K562 (cell line): ENCODE measurements at regions not wholly inside any gene's neighbourhood (a gene's known extent, or its start where the extent isn't known, plus 50 kb on each side); places are given as distances from the start of the nearest gene placed in this dataset.

Source experiments
- ATAC-seq: fragments of 200-7000 bp; cut with Tn5 transposase; 3 replicates; pipeline ENCODE4 v1.9.1; 2020; ENCODE audit warnings: moderate library complexity
- BruUV-seq: library from RNA; stranded (reverse); fragments of 400-500 nt; replicated peaks from 2 replicates; lab custom pipeline; 2021; lab: Mats Ljungman, UMichigan
- CTCF ChIA-PET: fragments of 300-600 bp; formaldehyde crosslinking; extraction: SDS; loops from one replicate; lab custom pipeline; 2021; ENCODE audit warnings: low intra/inter-chr PET ratio; lab: Yijun Ruan, JAX
- POLR2A ChIA-PET: fragments of 300-600, 350-650 bp; sonication (Branson Sonifier 250); formaldehyde crosslinking; extraction: SDS; loops from one replicate; lab custom pipeline; 2021; ENCODE audit warnings: antibody characterized with exemption, inconsistent platforms; lab: Yijun Ruan, JAX
- DNase-seq, 4 experiments: peaks; one replicate each; pipeline versions ENCODE4 v3.0.0 to v3.0.0-alpha.2; 2011 to 2018; ENCODE audit warnings: low spot score in 3 of 4, mixed read lengths in 3 of 4; ENCODE audit errors: extremely low read depth in 1 of 4
- FAIRE-seq: peaks from 2 replicates; lab custom pipeline; 2011; peaks lifted over from hg19 to GRCh38; lab: Jason Lieb, UNC
- H2AFZ ChIP-seq: 2 replicates; pipeline ENCODE4 v1.6.0; 2011; ENCODE audit warnings: low read depth, low read length, control low read depth, inconsistent platforms
- H3K27ac ChIP-seq: fragments of 200-600 bp; 3 replicates; pipeline ENCODE4 v1.8.0; 2011; ENCODE audit warnings: low read depth, mild to moderate bottlenecking, control low read depth, inconsistent platforms, low read length, moderate library complexity, mixed read lengths; ENCODE audit errors: extremely low read depth
- H3K27me3 ChIP-seq, 2 experiments: fragments of 300-600 bp in 1 of 2; 2 replicates in 1 of 2; 3 replicates in 1 of 2; pipeline versions ENCODE4 v1.6.0 to v1.8.0; 2011; ENCODE audit warnings: inconsistent platforms in 2 of 2, low read length in 2 of 2, mild to moderate bottlenecking in 1 of 2, mixed read lengths in 1 of 2, moderate library complexity in 1 of 2; ENCODE audit not compliant: control insufficient read depth in 2 of 2, insufficient read depth in 2 of 2
- H3K36me3 ChIP-seq: fragments of 300-600 bp; 3 replicates; pipeline ENCODE4 v1.8.0; 2011; ENCODE audit warnings: mild to moderate bottlenecking, low read length, inconsistent platforms; ENCODE audit not compliant: control insufficient read depth, insufficient read depth
- H3K4me1 ChIP-seq, 2 experiments: fragments of 200-600 bp in 1 of 2; replicated peaks in 1 of 2; 2 replicates in 1 of 2; 3 replicates in 1 of 2; pipeline versions ENCODE4 v1.5.1 to v1.8.0; 2011; ENCODE audit warnings: inconsistent platforms in 2 of 2, low read length in 2 of 2, mild to moderate bottlenecking in 1 of 2, mixed read lengths in 1 of 2, moderate library complexity in 1 of 2; ENCODE audit not compliant: control insufficient read depth in 2 of 2, insufficient read depth in 2 of 2
- H3K4me2 ChIP-seq: 2 replicates; pipeline ENCODE4 v1.6.1; 2011; ENCODE audit warnings: low read length, control low read depth, inconsistent platforms, mixed read lengths; ENCODE audit not compliant: insufficient read depth
- H3K4me3 ChIP-seq: fragments of 200-600 bp; sonication (generic), shearing (Covaris generic); 2 replicates; pipeline ENCODE4 v1.5.1; 2016; ENCODE audit warnings: control low read depth, inconsistent platforms
- H3K79me2 ChIP-seq: fragments of 200-600 bp; 3 replicates; pipeline ENCODE4 v1.8.0; 2011; ENCODE audit warnings: low read length, inconsistent platforms; ENCODE audit not compliant: control insufficient read depth, insufficient read depth
- H3K9ac ChIP-seq, 2 experiments: 2 replicates each; pipeline versions ENCODE4 v1.6.0 to v1.6.1; 2011; ENCODE audit warnings: low read depth in 2 of 2, low read length in 2 of 2, control low read depth in 1 of 2, inconsistent platforms in 1 of 2, mild to moderate bottlenecking in 1 of 2, mixed read lengths in 1 of 2; ENCODE audit not compliant: insufficient read depth in 1 of 2
- H3K9me1 ChIP-seq: one replicate; pipeline ENCODE4 v1.6.0; 2011; ENCODE audit warnings: inconsistent platforms, mild to moderate bottlenecking, low read length, moderate library complexity; ENCODE audit not compliant: control insufficient read depth, insufficient read depth
- H3K9me3 ChIP-seq: replicated peaks from 2 replicates; pipeline ENCODE4 v1.5.1; 2011; ENCODE audit warnings: low read depth, low read length, inconsistent platforms; ENCODE audit not compliant: control insufficient read depth, insufficient read depth
- H4K20me1 ChIP-seq: replicated peaks from 2 replicates; pipeline ENCODE4 v1.6.1; 2011; ENCODE audit warnings: low read length, inconsistent platforms, mixed read lengths; ENCODE audit not compliant: control insufficient read depth, insufficient read depth
- CCAR2 ChIP-seq: fragments of 200-400 bp; formaldehyde crosslinking; IDR thresholded peaks from 2 replicates; pipeline ENCODE4 v1.6.1; 2017; ENCODE audit warnings: mild to moderate bottlenecking, low read depth, low read length
- FOXA3 ChIP-seq, 2 experiments: fragments of 450-650 bp in 1 of 2; sonication (generic) in 1 of 2; formaldehyde crosslinking; IDR thresholded peaks in 1 of 2; conservative IDR thresholded peaks in 1 of 2; 2 replicates each; pipeline versions ENCODE4 v1.4.0 to v1.8.0; 2020 to 2022; ENCODE audit warnings: mild to moderate bottlenecking in 2 of 2, missing genetic modification reagents in 1 of 2
- HDAC2 ChIP-seq: fragments of 450-650 bp; IDR thresholded peaks from 2 replicates; pipeline ENCODE4 v1.6.1; 2016; ENCODE audit warnings: mild to moderate bottlenecking
- MAZ ChIP-seq, 2 experiments: fragments of 450-650 bp in 1 of 2; sonication (generic) in 1 of 2; formaldehyde crosslinking; IDR thresholded peaks in 1 of 2; conservative IDR thresholded peaks in 1 of 2; 2 replicates each; pipeline versions ENCODE4 v1.4.0 to v1.5.0; 2020; ENCODE audit warnings: mild to moderate bottlenecking in 1 of 2, missing genetic modification reagents in 1 of 2
- PML ChIP-seq: IDR thresholded peaks from 2 replicates; pipeline ENCODE4 v1.6.1; 2012; ENCODE audit warnings: low read length, inconsistent platforms
- POLR2G ChIP-seq: fragments of 200-400 bp; formaldehyde crosslinking; IDR thresholded peaks from 2 replicates; pipeline ENCODE4 v1.6.1; 2017; ENCODE audit warnings: low read depth, mild to moderate bottlenecking, antibody characterized with exemption, low read length, moderate library complexity
- SAFB2 ChIP-seq: fragments of 200-400 bp; formaldehyde crosslinking; IDR thresholded peaks from 2 replicates; pipeline ENCODE4 v1.6.1; 2018; ENCODE audit warnings: borderline replicate concordance, low read length, low read depth, moderate library complexity; ENCODE audit not compliant: severe bottlenecking
- SMAD3 ChIP-seq: fragments of 450-650 bp; formaldehyde crosslinking; conservative IDR thresholded peaks from 2 replicates; pipeline ENCODE4 v1.4.0; 2020; ENCODE audit warnings: mild to moderate bottlenecking
- WGBS: fragments of 100-300 bp; shearing (Covaris generic); methylation state at CpG from one replicate; pipeline ENCODE4 v1.1.6; 2016; ENCODE audit warnings: low coverage, mixed read lengths; ENCODE audit not compliant: insufficient coverage; ENCODE audit errors: missing lambda C conversion rate; 5-methylcytosine and 5-hydroxymethylcytosine counted together
- in situ Hi-C: fragments of 300-500 bp; cut with MboI; formaldehyde crosslinking; loops from 4 replicates; pipeline ENCODE4 v1.15.0; 2018; ENCODE audit warnings: inconsistent platforms, mixed read lengths
- intact Hi-C: fragments of 100-400 bp; cut with micrococcal nuclease; formaldehyde crosslinking; loops from 2 replicates; pipeline ENCODE4 v1.14.2; 2022
- TF ChIP-seq, protein P1 (sequence below): fragments of 200-600 bp; sonication (generic); IDR thresholded peaks from one replicate; pipeline ENCODE4 v1.6.1; 2012; ENCODE audit warnings: mild to moderate bottlenecking, low read depth, low read length, inconsistent platforms

DNA sequence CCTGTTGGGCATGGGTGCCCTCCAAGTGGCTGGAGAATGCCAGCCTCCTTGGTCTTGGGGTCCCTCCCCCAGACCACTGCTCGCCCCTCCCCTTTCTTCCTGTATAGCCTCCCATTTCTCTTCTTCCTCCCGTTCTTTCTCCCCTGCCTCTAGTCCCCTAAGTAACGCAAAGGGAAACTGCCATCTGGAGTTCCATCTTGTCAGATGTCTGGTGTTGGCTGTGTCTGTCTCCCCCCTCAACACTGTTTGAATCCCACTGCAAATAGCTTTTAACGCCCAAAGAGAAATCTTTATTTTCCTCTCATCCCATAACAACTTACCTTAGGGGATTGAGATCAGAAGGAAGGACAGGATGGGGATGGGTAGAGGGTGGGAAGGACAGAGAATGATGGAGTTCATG, 55.3 kb upstream of the CSF3R start:
- H3K27ac ChIP-seq = no peak overlapping the region
- H3K4me3 ChIP-seq = no peak overlapping the region
- H2AFZ ChIP-seq = no peak overlapping the region
- POLR2A ChIA-PET = interaction anchor here (0.7 kb wide), 1 partner anchor 35 kb away, joined by 4 read pairs; no protein-coding TSS in a partner anchor
- DNase-seq (no peak), FAIRE-seq (no peak), ATAC-seq (no peak)
- BruUV-seq = no TSS peak
- in situ Hi-C loops = no loop called here
- H4K20me1 ChIP-seq = 0 out of 2 replicates have a peak, but pooled peaks cover 5% of the 10 kb centered on the region
- CTCF ChIA-PET = no interaction called here
- intact Hi-C loops = no loop called here
- no peak for TF ChIP-seq MAZ (CRISPR knock-in tag; conservative IDR thresholded peaks at IDR 0.05 in 1 of 2, IDR thresholded peaks at IDR 0.05 in 1 of 2)
- TF ChIP-seq PML = no peak
- no peak for TF ChIP-seq HDAC2
- TF ChIP-seq, protein P1, sequence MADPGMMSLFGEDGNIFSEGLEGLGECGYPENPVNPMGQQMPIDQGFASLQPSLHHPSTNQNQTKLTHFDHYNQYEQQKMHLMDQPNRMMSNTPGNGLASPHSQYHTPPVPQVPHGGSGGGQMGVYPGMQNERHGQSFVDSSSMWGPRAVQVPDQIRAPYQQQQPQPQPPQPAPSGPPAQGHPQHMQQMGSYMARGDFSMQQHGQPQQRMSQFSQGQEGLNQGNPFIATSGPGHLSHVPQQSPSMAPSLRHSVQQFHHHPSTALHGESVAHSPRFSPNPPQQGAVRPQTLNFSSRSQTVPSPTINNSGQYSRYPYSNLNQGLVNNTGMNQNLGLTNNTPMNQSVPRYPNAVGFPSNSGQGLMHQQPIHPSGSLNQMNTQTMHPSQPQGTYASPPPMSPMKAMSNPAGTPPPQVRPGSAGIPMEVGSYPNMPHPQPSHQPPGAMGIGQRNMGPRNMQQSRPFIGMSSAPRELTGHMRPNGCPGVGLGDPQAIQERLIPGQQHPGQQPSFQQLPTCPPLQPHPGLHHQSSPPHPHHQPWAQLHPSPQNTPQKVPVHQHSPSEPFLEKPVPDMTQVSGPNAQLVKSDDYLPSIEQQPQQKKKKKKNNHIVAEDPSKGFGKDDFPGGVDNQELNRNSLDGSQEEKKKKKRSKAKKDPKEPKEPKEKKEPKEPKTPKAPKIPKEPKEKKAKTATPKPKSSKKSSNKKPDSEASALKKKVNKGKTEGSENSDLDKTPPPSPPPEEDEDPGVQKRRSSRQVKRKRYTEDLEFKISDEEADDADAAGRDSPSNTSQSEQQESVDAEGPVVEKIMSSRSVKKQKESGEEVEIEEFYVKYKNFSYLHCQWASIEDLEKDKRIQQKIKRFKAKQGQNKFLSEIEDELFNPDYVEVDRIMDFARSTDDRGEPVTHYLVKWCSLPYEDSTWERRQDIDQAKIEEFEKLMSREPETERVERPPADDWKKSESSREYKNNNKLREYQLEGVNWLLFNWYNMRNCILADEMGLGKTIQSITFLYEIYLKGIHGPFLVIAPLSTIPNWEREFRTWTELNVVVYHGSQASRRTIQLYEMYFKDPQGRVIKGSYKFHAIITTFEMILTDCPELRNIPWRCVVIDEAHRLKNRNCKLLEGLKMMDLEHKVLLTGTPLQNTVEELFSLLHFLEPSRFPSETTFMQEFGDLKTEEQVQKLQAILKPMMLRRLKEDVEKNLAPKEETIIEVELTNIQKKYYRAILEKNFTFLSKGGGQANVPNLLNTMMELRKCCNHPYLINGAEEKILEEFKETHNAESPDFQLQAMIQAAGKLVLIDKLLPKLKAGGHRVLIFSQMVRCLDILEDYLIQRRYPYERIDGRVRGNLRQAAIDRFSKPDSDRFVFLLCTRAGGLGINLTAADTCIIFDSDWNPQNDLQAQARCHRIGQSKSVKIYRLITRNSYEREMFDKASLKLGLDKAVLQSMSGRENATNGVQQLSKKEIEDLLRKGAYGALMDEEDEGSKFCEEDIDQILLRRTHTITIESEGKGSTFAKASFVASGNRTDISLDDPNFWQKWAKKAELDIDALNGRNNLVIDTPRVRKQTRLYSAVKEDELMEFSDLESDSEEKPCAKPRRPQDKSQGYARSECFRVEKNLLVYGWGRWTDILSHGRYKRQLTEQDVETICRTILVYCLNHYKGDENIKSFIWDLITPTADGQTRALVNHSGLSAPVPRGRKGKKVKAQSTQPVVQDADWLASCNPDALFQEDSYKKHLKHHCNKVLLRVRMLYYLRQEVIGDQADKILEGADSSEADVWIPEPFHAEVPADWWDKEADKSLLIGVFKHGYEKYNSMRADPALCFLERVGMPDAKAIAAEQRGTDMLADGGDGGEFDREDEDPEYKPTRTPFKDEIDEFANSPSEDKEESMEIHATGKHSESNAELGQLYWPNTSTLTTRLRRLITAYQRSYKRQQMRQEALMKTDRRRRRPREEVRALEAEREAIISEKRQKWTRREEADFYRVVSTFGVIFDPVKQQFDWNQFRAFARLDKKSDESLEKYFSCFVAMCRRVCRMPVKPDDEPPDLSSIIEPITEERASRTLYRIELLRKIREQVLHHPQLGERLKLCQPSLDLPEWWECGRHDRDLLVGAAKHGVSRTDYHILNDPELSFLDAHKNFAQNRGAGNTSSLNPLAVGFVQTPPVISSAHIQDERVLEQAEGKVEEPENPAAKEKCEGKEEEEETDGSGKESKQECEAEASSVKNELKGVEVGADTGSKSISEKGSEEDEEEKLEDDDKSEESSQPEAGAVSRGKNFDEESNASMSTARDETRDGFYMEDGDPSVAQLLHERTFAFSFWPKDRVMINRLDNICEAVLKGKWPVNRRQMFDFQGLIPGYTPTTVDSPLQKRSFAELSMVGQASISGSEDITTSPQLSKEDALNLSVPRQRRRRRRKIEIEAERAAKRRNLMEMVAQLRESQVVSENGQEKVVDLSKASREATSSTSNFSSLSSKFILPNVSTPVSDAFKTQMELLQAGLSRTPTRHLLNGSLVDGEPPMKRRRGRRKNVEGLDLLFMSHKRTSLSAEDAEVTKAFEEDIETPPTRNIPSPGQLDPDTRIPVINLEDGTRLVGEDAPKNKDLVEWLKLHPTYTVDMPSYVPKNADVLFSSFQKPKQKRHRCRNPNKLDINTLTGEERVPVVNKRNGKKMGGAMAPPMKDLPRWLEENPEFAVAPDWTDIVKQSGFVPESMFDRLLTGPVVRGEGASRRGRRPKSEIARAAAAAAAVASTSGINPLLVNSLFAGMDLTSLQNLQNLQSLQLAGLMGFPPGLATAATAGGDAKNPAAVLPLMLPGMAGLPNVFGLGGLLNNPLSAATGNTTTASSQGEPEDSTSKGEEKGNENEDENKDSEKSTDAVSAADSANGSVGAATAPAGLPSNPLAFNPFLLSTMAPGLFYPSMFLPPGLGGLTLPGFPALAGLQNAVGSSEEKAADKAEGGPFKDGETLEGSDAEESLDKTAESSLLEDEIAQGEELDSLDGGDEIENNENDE = no peak
- TF ChIP-seq SAFB2 = no peak
- no peak for TF ChIP-seq CCAR2
- TF ChIP-seq FOXA3 (CRISPR knock-in tag; conservative IDR thresholded peaks at IDR 0.05 in 1 of 2, IDR thresholded peaks at IDR 0.05 in 1 of 2) = no peak
- no peak for TF ChIP-seq POLR2G
- TF ChIP-seq SMAD3 (CRISPR knock-in tag) = no peak
- no peak overlapping the region for H3K9ac ChIP-seq
- no peaks in the 10 kb centered on the region for H3K9me1 ChIP-seq
- no peaks in the 10 kb centered on the region for H3K9me3 ChIP-seq
- H3K4me1 ChIP-seq = no peaks in the 10 kb centered on the region
- no peak overlapping the region for H3K4me2 ChIP-seq
- no peaks in the 10 kb centered on the region for H3K79me2 ChIP-seq
- H3K36me3 ChIP-seq = no peaks in the 10 kb centered on the region
- H3K27me3 ChIP-seq = peaks cover 38 to 39% of the 10 kb centered on the region in 2 experiments
- WGBS = 0% methylated on average over 4 of the region's 4 CpGs
